ENCODE measurements at regions not wholly inside any gene's neighbourhood (a gene's known extent, or its start where the extent isn't known, plus 50 kb on each side); places are given as distances from the start of the nearest gene placed in this dataset.

DNA sequence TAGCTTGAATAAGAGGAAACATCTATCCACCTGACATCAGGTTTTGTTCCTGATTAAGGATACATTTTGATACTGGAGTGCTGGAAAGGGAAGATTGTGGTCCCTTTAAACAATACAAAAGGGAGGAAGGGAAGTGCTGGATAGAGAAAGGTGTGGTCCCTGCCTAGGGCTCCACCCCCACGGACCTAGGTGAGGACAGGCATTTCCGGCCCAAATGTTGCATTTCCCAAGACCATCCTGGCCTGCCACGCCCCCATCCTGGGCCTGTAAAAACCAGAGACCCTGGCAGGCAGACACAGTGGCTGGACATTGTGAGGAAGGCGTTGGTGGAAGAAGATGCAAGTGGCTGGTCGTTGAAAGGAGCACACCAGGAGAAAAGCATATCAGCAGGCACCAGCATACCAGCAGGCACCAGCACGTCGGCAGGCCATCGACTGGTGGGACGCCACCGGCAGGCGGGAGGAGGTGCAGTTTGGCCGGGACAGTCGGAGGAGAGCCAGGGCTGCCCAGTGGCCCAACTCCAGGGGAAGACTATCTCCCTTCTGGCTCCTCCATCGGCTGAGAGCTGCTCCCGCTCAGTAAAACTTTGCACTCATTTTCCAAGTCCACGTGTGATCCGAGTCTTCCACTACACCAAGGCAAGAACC is 53.2 kb upstream of the AMN1 start:
- TF ChIP-seq, protein P1, sequence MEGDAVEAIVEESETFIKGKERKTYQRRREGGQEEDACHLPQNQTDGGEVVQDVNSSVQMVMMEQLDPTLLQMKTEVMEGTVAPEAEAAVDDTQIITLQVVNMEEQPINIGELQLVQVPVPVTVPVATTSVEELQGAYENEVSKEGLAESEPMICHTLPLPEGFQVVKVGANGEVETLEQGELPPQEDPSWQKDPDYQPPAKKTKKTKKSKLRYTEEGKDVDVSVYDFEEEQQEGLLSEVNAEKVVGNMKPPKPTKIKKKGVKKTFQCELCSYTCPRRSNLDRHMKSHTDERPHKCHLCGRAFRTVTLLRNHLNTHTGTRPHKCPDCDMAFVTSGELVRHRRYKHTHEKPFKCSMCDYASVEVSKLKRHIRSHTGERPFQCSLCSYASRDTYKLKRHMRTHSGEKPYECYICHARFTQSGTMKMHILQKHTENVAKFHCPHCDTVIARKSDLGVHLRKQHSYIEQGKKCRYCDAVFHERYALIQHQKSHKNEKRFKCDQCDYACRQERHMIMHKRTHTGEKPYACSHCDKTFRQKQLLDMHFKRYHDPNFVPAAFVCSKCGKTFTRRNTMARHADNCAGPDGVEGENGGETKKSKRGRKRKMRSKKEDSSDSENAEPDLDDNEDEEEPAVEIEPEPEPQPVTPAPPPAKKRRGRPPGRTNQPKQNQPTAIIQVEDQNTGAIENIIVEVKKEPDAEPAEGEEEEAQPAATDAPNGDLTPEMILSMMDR (IDR thresholded peaks at IDR 0.05 in 8 of 11, conservative IDR thresholded peaks at IDR 0.05 in 3 of 11), result no peak
- TF ChIP-seq POLR2A (IDR thresholded peaks at IDR 0.05) (no peak), POLR2AphosphoS5 (IDR thresholded peaks at IDR 0.05) (no peak)

Measured in spleen (tissue), 7 donors.